HL-60 (cell line): ENCODE measurements at regions not wholly inside any gene's neighbourhood (a gene's known extent, or its start where the extent isn't known, plus 50 kb on each side); places are given as distances from the start of the nearest gene placed in this dataset.

Source experiments
- GABPA ChIP-seq: IDR thresholded peaks from 2 replicates; pipeline ENCODE4 v1.6.1; 2012; ENCODE audit warnings: low read depth
- TF ChIP-seq, protein P1 (sequence below): IDR thresholded peaks from one replicate; pipeline ENCODE4 v1.5.1; 2011; ENCODE audit warnings: low read length, control low read depth, inconsistent platforms; ENCODE audit not compliant: insufficient read depth

- TF ChIP-seq, protein P1, sequence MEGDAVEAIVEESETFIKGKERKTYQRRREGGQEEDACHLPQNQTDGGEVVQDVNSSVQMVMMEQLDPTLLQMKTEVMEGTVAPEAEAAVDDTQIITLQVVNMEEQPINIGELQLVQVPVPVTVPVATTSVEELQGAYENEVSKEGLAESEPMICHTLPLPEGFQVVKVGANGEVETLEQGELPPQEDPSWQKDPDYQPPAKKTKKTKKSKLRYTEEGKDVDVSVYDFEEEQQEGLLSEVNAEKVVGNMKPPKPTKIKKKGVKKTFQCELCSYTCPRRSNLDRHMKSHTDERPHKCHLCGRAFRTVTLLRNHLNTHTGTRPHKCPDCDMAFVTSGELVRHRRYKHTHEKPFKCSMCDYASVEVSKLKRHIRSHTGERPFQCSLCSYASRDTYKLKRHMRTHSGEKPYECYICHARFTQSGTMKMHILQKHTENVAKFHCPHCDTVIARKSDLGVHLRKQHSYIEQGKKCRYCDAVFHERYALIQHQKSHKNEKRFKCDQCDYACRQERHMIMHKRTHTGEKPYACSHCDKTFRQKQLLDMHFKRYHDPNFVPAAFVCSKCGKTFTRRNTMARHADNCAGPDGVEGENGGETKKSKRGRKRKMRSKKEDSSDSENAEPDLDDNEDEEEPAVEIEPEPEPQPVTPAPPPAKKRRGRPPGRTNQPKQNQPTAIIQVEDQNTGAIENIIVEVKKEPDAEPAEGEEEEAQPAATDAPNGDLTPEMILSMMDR: no peak
- TF ChIP-seq GABPA: no peak
Measured at GRCh38 chr21:32083197-32083596, 195.7 kb downstream of the MIS18A start.
